HFFc6 (cell line): ENCODE measurements at regions not wholly inside any gene's neighbourhood (a gene's known extent, or its start where the extent isn't known, plus 50 kb on each side); places are given as distances from the start of the nearest gene placed in this dataset.

Experiments used
- DNase-seq: peaks from one replicate; pipeline ENCODE4 v3.0.0-alpha.2; 2018
- H3K27ac Mint-ChIP-seq: 2 replicates; pipeline ENCODE4 v1.8.0; 2020; ENCODE audit warnings: mild to moderate bottlenecking, mixed read lengths
- H3K27me3 Mint-ChIP-seq: 2 replicates; pipeline ENCODE4 v1.8.0; 2021; ENCODE audit warnings: mild to moderate bottlenecking, moderate library complexity, mixed read lengths; ENCODE audit not compliant: insufficient read depth
- H3K36me3 Mint-ChIP-seq: 2 replicates; pipeline ENCODE4 v1.8.0; 2021; ENCODE audit warnings: low read depth, mixed read lengths
- H3K4me1 Mint-ChIP-seq: 2 replicates; pipeline ENCODE4 v1.8.0; 2020; ENCODE audit warnings: low read depth, mixed read lengths
- H3K4me3 Mint-ChIP-seq: 2 replicates; pipeline ENCODE4 v1.8.0; 2020; ENCODE audit warnings: mild to moderate bottlenecking, moderate library complexity, mixed read lengths
- H3K9me3 Mint-ChIP-seq: 2 replicates; pipeline ENCODE4 v1.8.0; 2020; ENCODE audit warnings: mild to moderate bottlenecking, mixed read lengths
- TF ChIP-seq, protein P1 (sequence below): fragments of 200-600 bp; sonication (generic); IDR thresholded peaks from 2 replicates; pipeline ENCODE4 v1.5.0; 2021; ENCODE audit warnings: antibody characterized with exemption, mild to moderate bottlenecking

DNA sequence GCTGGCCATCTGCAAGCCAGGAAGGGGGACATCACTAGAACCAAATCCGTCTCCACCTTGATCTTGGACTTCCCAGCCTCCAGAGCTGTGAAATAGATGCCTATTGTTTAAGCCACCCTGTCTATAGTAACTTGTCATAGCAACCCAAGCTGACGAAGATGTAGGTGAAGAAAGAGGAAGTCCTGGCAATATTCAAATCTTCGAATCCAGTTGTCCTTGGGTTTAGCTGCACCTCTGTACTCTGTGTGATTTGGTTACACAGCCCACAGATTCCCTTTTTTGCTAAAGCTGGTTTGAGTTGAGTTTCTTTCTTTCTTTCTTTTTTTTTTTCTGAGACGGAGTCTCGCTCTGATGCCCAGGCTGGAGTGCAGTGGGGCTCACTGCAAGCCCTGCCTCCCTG lies 68.0 kb upstream of the XCR1 start:
- TF ChIP-seq, protein P1, sequence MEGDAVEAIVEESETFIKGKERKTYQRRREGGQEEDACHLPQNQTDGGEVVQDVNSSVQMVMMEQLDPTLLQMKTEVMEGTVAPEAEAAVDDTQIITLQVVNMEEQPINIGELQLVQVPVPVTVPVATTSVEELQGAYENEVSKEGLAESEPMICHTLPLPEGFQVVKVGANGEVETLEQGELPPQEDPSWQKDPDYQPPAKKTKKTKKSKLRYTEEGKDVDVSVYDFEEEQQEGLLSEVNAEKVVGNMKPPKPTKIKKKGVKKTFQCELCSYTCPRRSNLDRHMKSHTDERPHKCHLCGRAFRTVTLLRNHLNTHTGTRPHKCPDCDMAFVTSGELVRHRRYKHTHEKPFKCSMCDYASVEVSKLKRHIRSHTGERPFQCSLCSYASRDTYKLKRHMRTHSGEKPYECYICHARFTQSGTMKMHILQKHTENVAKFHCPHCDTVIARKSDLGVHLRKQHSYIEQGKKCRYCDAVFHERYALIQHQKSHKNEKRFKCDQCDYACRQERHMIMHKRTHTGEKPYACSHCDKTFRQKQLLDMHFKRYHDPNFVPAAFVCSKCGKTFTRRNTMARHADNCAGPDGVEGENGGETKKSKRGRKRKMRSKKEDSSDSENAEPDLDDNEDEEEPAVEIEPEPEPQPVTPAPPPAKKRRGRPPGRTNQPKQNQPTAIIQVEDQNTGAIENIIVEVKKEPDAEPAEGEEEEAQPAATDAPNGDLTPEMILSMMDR = no peak
- DNase-seq = no peak
- H3K4me3 Mint-ChIP-seq = no peak overlapping the region
- H3K4me1 Mint-ChIP-seq = peaks cover 26% of the 10 kb centered on the region
- H3K36me3 Mint-ChIP-seq = no peaks in the 10 kb centered on the region
- peaks cover 7% of the 10 kb centered on the region for H3K27me3 Mint-ChIP-seq
- H3K27ac Mint-ChIP-seq = no peak overlapping the region
- H3K9me3 Mint-ChIP-seq = no peaks in the 10 kb centered on the region

DNA sequence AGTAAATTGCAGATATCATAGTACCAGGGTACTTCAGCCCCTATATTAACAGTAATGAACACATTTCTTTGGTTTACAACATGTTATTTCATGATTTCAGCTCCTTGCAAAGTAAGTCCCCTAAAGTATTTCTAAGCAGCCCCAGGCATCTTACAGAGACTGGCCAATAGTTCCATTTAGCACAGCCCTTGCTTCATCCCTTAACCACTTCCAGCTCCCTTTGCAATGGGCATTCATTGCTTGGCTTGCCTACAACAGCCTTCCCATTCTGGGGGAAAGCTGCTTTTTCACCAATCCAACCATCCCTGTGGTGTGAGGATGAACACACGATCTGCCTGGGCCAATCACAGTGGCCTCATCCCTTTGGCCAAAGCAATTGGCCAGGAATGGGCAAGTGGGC lies 67.2 kb upstream of the XCR1 start:
- peaks cover 7% of the 10 kb centered on the region for H3K27me3 Mint-ChIP-seq
- TF ChIP-seq, protein P1 = no peak
- peaks cover 32% of the 10 kb centered on the region for H3K4me1 Mint-ChIP-seq
- H3K9me3 Mint-ChIP-seq = no peaks in the 10 kb centered on the region
- no peak overlapping the region for H3K27ac Mint-ChIP-seq
- no peak for DNase-seq
- H3K36me3 Mint-ChIP-seq = no peaks in the 10 kb centered on the region
- no peak overlapping the region for H3K4me3 Mint-ChIP-seq

DNA sequence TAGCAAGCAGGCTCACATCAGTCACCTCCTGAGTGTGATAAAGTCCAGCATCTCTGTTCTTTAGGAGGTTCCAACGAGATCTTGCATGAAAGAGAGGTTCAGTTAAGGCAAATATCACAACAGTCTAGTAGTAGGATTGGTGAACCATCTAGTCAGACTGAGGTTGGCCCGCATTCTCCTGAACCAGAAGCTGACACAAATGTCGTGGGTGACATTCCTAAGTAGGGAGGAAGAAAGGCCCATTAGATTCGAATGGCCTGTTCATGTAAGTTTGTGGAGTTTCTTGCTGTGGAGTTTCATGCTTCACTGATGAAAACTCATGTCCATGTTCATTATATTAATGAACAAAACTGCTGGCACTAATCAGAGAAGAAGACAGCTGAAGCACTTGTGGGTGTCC lies 66.7 kb upstream of the XCR1 start:
- Mint-ChIP-seq H3K36me3 (no peaks in the 10 kb centered on the region), H3K9me3 (no peaks in the 10 kb centered on the region), H3K4me3 (no peak overlapping the region), H3K27me3 (peaks cover 7% of the 10 kb centered on the region), H3K27ac (no peak overlapping the region), H3K4me1 (peaks cover 32% of the 10 kb centered on the region)
- DNase-seq = no peak
- TF ChIP-seq, protein P1 = no peak

DNA sequence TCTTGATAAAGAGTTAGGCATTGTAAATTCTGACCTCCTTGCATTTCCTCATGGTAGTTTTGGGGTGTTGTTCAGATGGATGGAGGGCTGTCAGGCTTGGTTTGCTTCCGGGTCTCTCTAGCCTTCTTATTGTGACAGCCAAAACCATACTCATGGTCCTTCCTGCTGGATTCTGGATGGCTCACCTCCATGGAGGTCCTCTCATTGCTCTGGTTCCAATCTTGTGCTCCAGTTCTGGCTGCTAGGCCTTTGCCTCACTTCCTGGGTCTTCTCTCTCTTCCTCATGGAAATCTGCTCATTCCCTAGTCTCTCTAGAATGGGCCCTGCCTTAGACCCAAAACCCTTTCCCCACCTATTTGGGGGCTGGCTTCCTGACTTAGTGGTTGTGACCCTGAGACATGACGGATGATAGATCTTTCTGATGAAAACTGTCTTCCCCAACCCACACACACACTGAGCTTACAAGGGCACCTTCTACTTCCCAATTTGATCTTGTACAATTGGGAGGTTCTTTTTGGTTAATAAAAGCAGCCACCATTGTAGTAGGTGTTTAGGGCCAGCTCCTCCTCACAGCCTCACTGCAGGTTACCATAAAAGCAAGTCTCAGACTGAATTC lies 66.2 kb upstream of the XCR1 start:
- Mint-ChIP-seq H3K9me3 (no peaks in the 10 kb centered on the region), H3K4me1 (peaks cover 30% of the 10 kb centered on the region), H3K36me3 (no peaks in the 10 kb centered on the region), H3K27ac (no peak overlapping the region), H3K4me3 (no peak overlapping the region), H3K27me3 (peaks cover 6% of the 10 kb centered on the region)
- DNase-seq = no peak
- TF ChIP-seq, protein P1 = no peak

DNA sequence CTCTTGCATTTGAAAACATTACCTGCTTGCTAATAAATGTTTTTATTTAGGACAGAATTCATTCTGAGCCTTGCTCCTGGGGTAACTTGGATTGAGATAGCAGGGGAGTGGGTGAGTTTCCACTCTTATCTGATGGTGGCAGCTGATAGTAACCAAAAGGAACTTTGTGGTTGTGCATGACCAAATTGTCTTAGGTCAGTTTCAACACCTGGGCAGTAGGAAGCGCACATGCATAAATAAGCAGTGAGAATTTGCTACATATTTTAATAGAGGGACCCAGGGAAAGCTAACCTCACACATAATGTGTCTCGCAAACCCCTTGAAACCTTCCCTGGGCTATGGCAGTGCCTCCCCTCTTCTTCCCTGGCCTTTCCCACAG lies 65.4 kb upstream of the XCR1 start:
- DNase-seq = no peak
- no peaks in the 10 kb centered on the region for H3K9me3 Mint-ChIP-seq
- H3K36me3 Mint-ChIP-seq = no peaks in the 10 kb centered on the region
- TF ChIP-seq, protein P1 = no peak
- no peak overlapping the region for H3K4me3 Mint-ChIP-seq
- H3K27ac Mint-ChIP-seq = no peak overlapping the region
- H3K4me1 Mint-ChIP-seq = peaks cover 23% of the 10 kb centered on the region
- peaks cover 6% of the 10 kb centered on the region for H3K27me3 Mint-ChIP-seq
